ENCODE measurements at regions not wholly inside any gene's neighbourhood (a gene's known extent, or its start where the extent isn't known, plus 50 kb on each side); places are given as distances from the start of the nearest gene placed in this dataset.

DNA sequence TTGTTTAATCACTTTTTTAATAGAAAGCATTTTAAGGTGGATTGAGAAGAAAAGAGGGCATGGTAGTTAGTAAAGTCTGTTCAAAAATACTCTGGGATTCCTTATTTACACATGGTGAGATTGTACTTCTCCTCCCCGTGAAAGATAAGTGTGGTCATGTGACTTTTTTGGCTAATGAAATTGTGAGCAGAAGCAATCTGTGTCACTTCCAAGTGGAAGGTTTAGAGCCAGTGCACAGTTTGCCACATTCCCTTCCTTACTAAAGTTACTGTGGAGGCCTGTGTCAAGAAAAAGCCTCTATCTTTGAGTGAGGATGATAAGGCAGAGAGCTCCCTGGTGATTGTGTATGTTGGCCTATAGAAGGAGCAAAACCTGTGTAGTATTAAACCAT lies 471.3 kb downstream of the OMA1 start:
- no peak for TF ChIP-seq POLR2A (IDR thresholded peaks at IDR 0.05; ENCODE audit: low read depth, low read length)
- TF ChIP-seq TAF1 (IDR thresholded peaks at IDR 0.05; ENCODE audit: low read depth, low read length): no peak
